NB4 (cell line): ENCODE measurements at regions not wholly inside any gene's neighbourhood (a gene's known extent, or its start where the extent isn't known, plus 50 kb on each side); places are given as distances from the start of the nearest gene placed in this dataset.

ENCODE experiments used
- CTCF ChIP-seq: IDR thresholded peaks from one replicate; pipeline ENCODE4 v1.5.1; 2012; ENCODE audit warnings: low read depth, low read length
- MYC ChIP-seq: IDR thresholded peaks from 2 replicates; pipeline ENCODE4 v1.6.1; 2011; ENCODE audit warnings: low read depth, low read length
- POLR2A ChIP-seq: IDR thresholded peaks from 2 replicates; pipeline ENCODE4 v1.6.1; 2011; ENCODE audit warnings: mild to moderate bottlenecking; ENCODE audit not compliant: insufficient read length; ENCODE audit errors: extremely low read depth

- TF ChIP-seq CTCF (no peak), POLR2A (no peak), MYC (no peak)
Observed at GRCh38 chr18:22342625-22343024, 75.1 kb downstream of the CTAGE1 start.
